Retinal pigment epithelial cell (primary cell): ENCODE measurements at regions not wholly inside any gene's neighbourhood (a gene's known extent, or its start where the extent isn't known, plus 50 kb on each side); places are given as distances from the start of the nearest gene placed in this dataset.

Experiments used
- DNase-seq: peaks from one replicate; pipeline ENCODE4 v3.0.0-alpha.2; 2010; ENCODE audit warnings: low read depth
- H3K4me3 ChIP-seq: 2 replicates; pipeline ENCODE4 v1.5.1; 2011; ENCODE audit warnings: mild to moderate bottlenecking, low read length, control low read depth, moderate library complexity
- TF ChIP-seq, protein P1 (sequence below): conservative IDR thresholded peaks from 2 replicates; pipeline ENCODE4 v1.5.1; 2011; ENCODE audit warnings: low read depth, low read length, control low read depth, inconsistent platforms

- no peak overlapping the region for H3K4me3 ChIP-seq
- TF ChIP-seq, protein P1, sequence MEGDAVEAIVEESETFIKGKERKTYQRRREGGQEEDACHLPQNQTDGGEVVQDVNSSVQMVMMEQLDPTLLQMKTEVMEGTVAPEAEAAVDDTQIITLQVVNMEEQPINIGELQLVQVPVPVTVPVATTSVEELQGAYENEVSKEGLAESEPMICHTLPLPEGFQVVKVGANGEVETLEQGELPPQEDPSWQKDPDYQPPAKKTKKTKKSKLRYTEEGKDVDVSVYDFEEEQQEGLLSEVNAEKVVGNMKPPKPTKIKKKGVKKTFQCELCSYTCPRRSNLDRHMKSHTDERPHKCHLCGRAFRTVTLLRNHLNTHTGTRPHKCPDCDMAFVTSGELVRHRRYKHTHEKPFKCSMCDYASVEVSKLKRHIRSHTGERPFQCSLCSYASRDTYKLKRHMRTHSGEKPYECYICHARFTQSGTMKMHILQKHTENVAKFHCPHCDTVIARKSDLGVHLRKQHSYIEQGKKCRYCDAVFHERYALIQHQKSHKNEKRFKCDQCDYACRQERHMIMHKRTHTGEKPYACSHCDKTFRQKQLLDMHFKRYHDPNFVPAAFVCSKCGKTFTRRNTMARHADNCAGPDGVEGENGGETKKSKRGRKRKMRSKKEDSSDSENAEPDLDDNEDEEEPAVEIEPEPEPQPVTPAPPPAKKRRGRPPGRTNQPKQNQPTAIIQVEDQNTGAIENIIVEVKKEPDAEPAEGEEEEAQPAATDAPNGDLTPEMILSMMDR: no peak
- no peak for DNase-seq
These were observed 101.1 kb downstream of the B3GNT2 start for GRCh38 chr2:62296832-62297623.

DNA sequence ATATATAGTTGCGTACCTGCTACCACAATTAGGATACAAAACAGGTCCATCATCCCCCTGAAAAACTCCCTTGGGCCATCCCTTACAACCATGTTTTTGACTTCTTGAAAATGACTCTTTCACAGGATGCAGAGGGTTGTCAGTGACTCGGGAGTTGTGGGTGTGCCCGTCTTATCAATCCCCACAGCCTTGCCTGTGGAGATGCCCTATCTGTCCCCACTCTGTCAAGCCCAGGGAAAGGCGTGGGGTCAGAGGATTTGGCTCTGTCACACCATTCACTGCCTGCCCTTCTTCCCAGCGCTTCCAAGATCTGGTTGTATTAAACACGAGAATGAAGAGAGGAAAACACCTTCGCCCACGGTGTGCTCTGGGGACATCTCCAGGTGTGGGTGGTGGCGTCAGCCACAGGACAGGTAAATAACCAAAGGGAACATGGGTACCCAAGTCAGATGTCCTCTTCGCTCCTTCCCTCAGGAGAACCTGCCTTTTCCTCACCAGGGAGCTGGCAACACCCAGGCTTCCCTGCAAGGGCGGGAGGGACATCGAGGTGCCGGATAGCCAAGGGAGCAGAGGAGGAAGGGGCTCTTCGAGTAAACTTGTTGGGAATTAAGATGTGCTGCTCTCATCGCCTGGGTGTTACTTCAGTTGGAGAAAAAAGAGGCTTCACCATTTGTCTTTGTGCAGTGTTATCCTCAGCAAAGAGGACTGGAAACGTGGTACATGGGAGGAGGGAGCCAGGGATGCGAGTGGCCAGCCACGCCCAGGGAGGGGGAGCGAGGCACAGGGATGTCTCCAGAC lies 100.3 kb downstream of the B3GNT2 start:
- no peak overlapping the region for H3K4me3 ChIP-seq
- DNase-seq: no peak
- TF ChIP-seq, protein P1: no peak

GRCh38 chr2:62293490-62294271 lies 97.8 kb downstream of the B3GNT2 start:
- TF ChIP-seq, protein P1: no peak
- DNase-seq: no peak
- H3K4me3 ChIP-seq: no peak overlapping the region

DNA sequence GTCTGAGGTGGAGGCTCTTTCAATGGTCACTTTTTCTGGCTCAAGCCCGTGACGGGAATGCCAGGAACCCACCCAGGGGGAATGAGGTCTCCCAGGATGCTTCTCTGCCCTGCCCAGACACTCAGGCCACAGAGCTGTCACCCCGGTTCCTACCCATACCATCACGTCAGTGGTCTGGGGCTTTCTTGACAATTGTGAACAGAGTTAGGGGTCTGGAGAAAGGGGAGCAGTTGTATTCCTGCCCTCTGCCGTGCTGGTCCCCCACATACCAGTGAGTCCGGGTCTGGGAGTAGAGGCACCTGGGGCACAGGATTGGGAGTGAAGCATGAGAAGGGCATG lies 97.2 kb downstream of the B3GNT2 start:
- DNase-seq: no peak
- no peak overlapping the region for H3K4me3 ChIP-seq
- TF ChIP-seq, protein P1: no peak

- no peak overlapping the region for H3K4me3 ChIP-seq
- DNase-seq: no peak
- TF ChIP-seq, protein P1: no peak
These were observed 96.3 kb downstream of the B3GNT2 start for GRCh38 chr2:62292190-62292589.

DNA sequence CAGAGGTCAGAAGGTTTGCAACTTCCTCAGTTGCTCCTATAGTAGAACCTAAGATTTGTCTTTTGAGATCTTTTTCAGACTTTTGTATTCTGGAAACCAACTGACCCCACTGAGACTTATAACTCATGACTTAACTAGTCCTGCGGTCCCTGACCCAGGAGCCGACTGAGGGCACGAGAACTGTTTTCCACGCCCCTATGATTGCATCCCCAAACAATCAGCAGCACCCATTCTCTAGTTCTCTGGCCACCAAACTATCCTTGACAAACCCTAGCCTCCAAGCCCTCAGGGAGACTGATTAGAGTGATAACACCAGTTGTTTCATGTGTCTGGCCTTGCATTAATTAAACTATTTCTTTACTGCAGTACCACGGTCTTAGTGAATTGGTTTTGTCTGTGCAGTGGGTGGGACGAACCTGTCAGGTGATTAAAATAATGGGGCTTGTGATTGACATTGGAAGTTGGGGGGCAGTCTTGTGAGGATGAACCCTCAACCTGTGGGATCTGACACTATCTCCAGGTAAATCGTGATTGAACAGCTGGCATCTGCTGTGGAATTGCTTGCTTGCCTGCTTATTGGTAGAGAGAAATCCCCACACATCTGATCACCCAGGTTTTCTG lies 95.7 kb downstream of the B3GNT2 start:
- DNase-seq: no peak
- TF ChIP-seq, protein P1: no peak

More for the DNA sequence above, 95.7 kb downstream of the B3GNT2 start:
- no peak overlapping the region for H3K4me3 ChIP-seq
